G401 (cell line): ENCODE measurements at regions not wholly inside any gene's neighbourhood (a gene's known extent, or its start where the extent isn't known, plus 50 kb on each side); places are given as distances from the start of the nearest gene placed in this dataset.
"Not testable (repeated sequence)": the region's sequence is repeated elsewhere in the genome, so short reads cannot be mapped to it uniquely, and the experiment has no call there.

Source experiments
- DNase-seq: peaks from one replicate; pipeline ENCODE4 v3.0.0-alpha.2; 2015; ENCODE audit warnings: low spot score
- in situ Hi-C: cut with HindIII; loops from 2 replicates; pipeline ENCODE4 v1.10.0; 2016; ENCODE audit warnings: low sequenced_read_pairs, mixed read lengths

- in situ Hi-C loops: no loop called here
- DNase-seq: peak; percentile 3
These were observed 289.5 kb upstream of the CDYL start for GRCh38 chr6:4486568-4487315.

DNA sequence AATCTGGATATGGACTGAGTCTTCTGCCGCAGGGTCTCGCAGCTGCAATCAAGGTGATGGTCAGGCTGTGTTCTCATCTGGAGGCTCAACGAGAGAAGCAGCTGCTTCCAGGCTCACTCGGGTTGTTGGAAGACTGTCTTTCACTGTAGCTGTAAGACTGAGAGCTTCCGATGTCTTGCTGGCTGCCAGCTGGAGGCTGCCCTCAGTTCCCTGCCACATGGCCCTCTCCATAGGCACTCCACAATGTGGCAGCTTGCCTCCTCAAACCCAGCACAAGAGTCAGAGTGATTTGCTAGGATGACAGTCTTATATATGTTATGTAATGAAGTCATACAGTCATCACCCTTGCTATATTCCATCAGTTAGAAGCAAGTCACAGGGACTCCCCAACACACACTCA, 290.5 kb upstream of the CDYL start:
- DNase-seq: no peak
- in situ Hi-C loops: no loop called here

GRCh38 chr6:4482461-4482860, 293.7 kb upstream of the CDYL start:
- in situ Hi-C loops: no loop called here
- DNase-seq: no peak

DNA sequence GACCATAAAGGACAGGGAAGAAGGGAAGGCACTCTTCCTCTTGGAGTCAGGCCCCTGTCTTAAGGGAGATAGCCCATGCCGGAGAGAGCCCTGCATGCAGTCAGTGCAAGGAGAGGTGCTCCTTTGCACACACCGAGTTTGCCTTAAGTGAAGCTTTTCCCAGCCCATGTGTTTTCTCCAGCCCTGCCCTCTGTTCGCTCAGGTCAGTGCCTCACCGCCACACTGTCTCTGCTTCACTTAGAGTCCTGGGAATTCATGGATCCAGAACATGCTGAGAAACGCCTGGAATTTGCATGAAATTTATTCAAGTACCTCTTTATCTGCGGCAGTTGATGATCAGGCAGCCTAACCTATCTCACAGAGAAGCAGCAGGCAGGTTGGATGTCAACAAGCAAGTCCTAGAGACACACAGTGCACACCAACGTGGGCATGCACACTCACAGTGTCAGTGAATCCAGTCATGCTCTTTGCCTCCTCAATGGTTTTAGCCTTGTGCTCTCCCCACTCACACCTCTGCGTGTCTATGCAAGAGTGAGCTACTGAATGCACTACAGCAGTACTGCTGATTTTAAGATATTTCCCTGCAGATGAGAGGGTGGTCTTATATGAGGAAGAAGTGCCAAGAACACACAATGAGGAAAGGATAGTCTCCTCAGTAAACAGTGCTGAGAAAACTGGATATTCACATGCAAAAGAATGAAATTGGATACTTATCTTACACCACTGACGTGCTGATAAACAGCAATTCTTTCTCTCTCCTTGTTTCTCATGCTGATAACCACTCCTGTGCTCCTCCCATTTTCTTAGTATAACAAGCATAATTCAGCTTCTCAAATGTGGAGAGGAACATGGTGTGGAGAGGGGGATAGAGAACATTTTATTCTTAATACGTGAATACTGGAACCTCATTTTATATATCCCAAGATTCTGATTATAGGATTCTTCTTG, 295.1 kb upstream of the CDYL start:
- no peak for DNase-seq
- in situ Hi-C loops: no loop called here

DNA sequence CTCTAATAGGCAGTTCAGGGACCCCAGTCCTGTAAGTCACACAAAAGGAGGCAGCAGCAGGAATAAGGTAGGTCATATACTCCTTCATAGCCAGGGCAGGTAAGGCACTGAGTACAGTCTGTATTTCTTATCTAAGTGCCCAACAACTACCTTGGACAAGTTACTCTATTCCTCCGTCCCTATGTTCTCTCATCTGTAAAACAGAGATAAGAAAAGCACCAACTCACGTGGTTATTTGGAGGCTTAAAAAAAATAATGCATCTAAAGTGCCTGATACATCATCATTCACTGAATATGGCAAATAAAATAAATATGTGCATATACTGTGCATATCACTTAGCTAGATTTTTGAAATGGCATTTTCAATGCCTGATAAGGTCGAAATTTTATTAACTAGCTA, 298.1 kb upstream of the CDYL start:
- in situ Hi-C loops: no loop called here
- DNase-seq: no peak

GRCh38 chr6:4474810-4475209, 301.4 kb upstream of the CDYL start:
- in situ Hi-C loops: no loop called here

DNA sequence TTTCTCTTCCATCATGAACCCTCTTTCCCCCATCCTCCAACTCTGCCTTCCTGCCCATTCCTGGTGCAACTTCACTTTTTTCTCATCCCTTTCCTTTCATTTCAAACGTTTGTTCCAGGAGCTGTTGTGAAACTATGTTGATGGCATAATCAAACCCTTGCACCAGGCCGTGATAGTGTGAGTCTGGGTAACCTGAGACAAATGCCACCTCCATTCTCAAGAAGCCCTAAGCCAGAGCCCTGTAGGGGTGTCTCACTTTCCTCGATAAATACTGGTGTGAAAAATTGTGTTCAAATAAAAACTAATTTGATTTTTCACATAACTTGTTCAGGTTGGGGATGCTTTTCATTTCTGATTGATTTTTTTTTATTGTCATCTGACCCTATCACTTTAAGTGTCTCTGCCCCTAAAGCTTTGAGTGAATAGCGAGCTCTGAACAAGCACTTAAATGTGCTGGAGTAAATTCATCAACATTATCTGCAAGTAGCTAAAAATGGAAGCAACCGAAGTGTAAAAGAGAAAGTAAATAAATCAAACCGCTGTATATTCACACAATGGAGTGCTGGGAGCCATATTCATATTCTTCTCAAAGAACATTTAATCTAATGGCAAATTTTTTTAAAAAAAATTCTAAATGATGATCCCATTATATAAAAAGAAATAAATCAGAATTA, 303.1 kb upstream of the CDYL start:
- DNase-seq: no peak
- in situ Hi-C loops: no loop called here

More at GRCh38 chr6:4474810-4475209, 301.4 kb upstream of the CDYL start:
- DNase-seq: no peak

DNA sequence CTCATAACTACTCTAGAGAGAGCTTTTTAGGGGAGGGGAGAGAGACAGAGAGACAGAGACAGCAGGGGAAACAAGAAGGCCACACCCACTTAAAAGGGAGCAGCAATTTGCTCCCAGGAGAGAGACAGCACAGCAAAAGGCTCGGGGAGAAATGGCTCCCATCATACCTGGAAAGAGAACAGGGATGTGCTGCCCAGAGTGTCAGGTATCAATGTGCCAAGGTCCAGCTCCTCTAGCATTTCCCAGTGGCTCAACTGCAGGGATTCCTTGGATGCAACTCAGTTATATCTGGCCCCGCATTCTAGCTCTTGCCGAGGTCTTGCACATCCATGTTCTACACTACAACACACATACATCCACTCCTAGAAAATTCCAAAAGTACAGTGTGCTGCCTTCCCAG, 304.0 kb upstream of the CDYL start:
- in situ Hi-C loops: no loop called here
- no peak for DNase-seq

DNA sequence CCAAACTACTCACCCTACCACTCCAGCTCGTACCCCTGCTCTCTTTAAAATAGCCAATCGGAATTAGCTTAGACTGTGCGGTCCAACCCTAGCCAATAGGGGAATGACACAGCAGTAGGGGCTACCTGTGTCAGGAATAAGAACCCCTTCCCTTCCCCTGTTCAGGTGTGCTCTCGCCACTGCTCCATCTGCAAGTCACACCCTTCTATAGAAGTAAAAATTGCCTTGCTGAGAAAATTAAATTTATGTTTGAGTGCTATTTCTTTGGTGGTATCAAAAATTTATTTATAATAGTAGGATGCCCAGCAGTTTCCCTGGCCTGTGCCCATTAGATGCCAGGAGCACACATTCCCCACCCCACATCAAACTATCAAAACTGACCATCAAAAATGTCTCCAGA, 304.7 kb upstream of the CDYL start:
- DNase-seq, in situ Hi-C loops: not testable (repeated sequence)

- in situ Hi-C loops: no loop called here
- DNase-seq: no peak
These were observed 305.4 kb upstream of the CDYL start for GRCh38 chr6:4470698-4471210.

DNA sequence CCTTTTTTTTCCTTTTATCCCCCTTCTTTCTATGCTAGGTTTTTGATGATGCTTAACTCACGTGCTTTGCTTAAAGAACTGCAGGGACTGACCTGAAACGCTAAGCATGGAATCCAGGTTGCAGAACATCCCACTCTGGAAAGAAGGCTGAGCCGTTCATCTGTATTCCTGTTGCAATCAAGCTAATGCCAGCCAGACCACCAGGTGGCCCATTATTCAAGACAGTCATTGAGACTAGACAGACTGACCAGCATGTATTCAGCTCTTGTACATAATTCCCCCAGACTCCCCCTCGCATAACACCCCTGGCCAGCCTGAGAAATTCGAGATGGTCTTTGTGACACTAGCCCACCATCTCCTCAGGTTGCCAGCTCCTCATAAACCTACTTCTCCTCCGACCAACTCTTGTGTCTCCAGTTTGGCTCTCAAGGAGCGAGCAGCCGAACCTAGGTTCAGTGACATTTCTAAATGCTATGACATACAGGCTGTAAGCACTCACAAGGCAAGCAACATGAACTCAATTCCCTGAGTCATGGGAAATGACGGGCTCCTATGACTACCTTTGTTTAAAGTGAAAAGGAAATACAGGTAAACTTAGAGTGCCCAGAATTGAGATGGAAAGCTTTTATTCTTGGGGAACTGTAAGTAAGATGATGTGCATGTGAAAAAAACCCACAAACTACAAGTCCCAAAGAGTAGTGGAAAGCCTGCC, 309.3 kb upstream of the CDYL start:
- DNase-seq: no peak
- in situ Hi-C loops: no loop called here

GRCh38 chr6:4466261-4466660, 309.9 kb upstream of the CDYL start:
- in situ Hi-C loops: no loop called here
- DNase-seq: no peak

DNA sequence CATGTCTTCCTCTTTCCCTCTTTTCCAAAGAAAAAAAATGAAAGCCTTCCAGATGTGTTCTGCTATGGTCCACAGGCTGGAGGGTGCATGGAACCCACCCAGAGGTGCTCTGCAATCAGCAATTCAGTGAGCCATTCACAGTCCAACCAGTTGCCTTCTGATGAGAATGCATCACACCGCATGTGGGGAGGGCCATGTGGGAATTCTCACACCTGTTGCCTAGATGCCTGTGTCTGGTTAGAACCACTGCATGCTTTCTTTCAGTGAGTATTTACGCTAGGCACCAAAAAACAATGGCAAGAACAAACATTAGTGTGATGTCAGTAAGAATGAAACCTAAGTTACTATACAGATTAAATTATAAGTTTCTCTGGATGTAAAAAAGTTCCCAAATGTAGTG, 311.6 kb upstream of the CDYL start:
- in situ Hi-C loops: no loop called here
- no peak for DNase-seq

- in situ Hi-C loops: no loop called here
These were observed 313.0 kb upstream of the CDYL start for GRCh38 chr6:4463236-4463635.

DNA sequence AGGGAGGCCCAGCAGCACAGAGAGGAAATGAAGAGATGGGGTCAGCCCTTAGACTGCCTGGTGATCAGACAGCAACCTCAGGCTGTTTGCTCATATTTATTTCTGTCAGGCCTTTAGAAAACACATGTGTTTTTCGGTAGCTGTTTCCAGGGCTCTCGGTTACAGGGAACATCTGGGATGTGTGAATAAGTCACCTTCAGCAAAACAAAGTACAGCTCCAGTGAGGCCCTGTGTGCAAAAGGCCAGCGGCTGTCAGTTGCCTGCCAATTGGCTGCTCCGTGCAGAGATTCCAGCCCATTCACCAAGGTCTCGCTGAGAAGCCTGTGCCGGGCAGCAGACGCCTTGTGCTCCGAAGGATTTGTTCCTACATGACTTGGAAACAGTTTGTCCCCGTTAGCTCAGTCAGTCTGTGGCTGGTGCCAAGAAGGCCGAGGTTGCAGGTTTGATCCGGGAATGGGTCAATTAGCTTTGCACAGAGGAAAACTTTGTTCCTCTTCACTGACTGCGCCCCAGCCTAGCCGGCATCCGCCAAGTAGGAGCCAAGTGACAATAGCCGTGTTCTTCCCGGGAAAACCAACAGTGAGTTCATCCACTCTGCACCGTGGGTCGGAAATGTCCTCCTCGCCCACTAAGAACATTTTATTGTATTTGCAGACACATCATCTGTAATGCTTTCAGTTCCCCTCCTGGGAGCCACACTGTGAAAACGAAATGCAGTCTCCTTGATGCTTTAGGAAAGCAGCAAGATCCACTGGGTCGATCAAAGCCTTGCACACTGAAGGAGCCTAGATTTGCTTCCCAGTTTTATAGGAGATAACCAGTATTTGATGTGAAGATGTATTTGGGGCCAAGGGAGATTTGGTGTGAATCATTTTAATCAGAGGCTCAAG, 315.4 kb upstream of the CDYL start:
- DNase-seq: peak; percentile 50
- in situ Hi-C loops: no loop called here

More at GRCh38 chr6:4463236-4463635, 313.0 kb upstream of the CDYL start:
- no peak for DNase-seq

DNA sequence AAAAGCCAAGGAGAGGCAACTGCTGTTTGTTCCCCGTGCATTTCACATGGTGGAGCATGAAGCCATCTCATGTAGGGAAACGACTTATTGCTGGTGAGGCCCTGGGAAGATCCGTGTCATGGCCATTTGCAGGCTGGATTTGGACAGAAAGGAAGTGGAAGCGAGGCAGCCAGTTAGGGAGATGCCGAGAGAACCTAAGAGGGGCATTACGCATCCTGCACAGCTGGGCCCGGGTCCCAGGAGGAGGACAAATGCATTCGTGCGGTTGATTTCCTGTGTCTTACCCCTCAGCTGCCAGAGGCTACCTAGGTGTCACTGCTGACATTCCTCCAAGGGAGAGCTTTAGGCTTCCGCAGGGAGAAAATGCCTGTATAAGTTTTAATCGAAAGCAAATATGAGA, 316.2 kb upstream of the CDYL start:
- no peak for DNase-seq
- in situ Hi-C loops: no loop called here

DNA sequence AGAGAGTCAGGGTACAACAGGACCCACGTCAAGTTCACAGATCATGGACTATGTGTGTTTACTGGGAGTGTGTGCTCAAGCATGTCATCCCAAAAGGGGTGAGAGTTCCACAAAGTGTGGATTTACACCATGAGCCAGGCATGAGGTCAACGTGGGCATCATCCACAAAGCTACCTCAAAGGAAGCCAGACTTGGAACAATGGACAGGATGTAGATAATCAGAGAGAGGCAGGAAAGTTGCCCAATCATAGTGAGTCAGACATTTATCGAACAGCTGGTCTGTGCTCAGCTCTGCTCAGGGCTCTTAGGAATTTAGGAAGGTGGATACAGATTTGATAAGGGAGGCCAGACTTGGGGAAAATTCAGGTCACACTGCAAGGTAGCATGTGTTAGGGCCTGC, 317.2 kb upstream of the CDYL start:
- DNase-seq: no peak
- in situ Hi-C loops: no loop called here

DNA sequence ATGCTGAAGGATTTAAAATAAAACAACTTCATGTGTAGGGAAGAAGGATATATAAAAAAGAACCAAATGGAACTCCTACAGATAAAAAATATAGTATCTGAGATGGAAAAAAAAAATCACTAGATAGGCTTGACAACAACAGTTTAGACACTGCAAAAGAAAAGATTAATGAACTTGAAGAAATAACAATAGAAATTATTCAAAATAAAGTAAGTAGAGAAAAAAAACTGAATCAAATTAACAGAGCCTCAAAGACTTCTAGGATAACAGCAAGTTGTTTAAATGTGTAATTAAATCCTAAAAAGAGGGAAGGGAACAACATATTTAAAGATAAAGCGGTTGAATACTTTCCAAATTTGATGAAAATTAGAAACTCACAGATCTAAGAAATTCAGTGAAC, 316.3 kb upstream of the ECI2 start:
- in situ Hi-C loops: no loop called here
- DNase-seq: no peak
